GM18868 (cell line): ENCODE measurements at regions not wholly inside any gene's neighbourhood (a gene's known extent, or its start where the extent isn't known, plus 50 kb on each side); places are given as distances from the start of the nearest gene placed in this dataset.
A peak's percentile ranks its signal among the peaks of the same experiment; 100 is the strongest.
"Not testable (repeated sequence)": the region's sequence is repeated elsewhere in the genome, so short reads cannot be mapped to it uniquely, and the experiment has no call there.

ENCODE experiments used
- ATAC-seq: cut with Tn5 transposase; IDR thresholded peaks from one replicate; pipeline ENCODE4 v1.9.1; 2021; ENCODE audit warnings: mild to moderate bottlenecking, moderate library complexity; ENCODE audit not compliant: unreplicated experiment

- no peak for ATAC-seq
Measured at GRCh38 chr3:4067893-4068292, 235.3 kb upstream of the SETMAR start.

- ATAC-seq = no peak
Measured at GRCh38 chr3:4069796-4070195, 233.4 kb upstream of the SETMAR start.

- no peak for ATAC-seq
Measured at GRCh38 chr3:4071481-4072184, 231.5 kb upstream of the SETMAR start.

GRCh38 chr3:4077278-4077677, 225.9 kb upstream of the SETMAR start:
- not testable (repeated sequence) for ATAC-seq

- ATAC-seq = no peak
Measured at GRCh38 chr3:4077950-4078349, 225.2 kb upstream of the SETMAR start.

- ATAC-seq = peak; percentile 78
Measured at GRCh38 chr3:4078903-4079302, 224.3 kb upstream of the SETMAR start.

- ATAC-seq = peak; percentile 7
Measured at GRCh38 chr3:4079339-4080195, 223.6 kb upstream of the SETMAR start.

- no peak for ATAC-seq
Measured at GRCh38 chr3:4083225-4084015, 219.7 kb upstream of the SETMAR start.

GRCh38 chr3:4084271-4084670, 218.9 kb upstream of the SETMAR start:
- no peak for ATAC-seq

- not testable (repeated sequence) for ATAC-seq
Measured at GRCh38 chr3:4086662-4087061, 216.5 kb upstream of the SETMAR start.

- ATAC-seq = no peak
Measured at GRCh38 chr3:4091786-4092185, 211.4 kb upstream of the SETMAR start.

GRCh38 chr3:4097801-4098200, 205.4 kb upstream of the SETMAR start:
- no peak for ATAC-seq

- ATAC-seq = no peak
Measured at GRCh38 chr3:4099607-4100006, 203.6 kb upstream of the SETMAR start.

GRCh38 chr3:4107430-4107829, 195.7 kb upstream of the SETMAR start:
- ATAC-seq = no peak

GRCh38 chr3:4113811-4114522, 189.2 kb upstream of the SETMAR start:
- no peak for ATAC-seq

GRCh38 chr3:4119119-4119518, 184.1 kb upstream of the SETMAR start:
- ATAC-seq = no peak

- ATAC-seq = no peak
Measured at GRCh38 chr3:4125576-4125975, 177.6 kb upstream of the SETMAR start.

GRCh38 chr3:4138150-4138785, 164.9 kb upstream of the SETMAR start:
- no peak for ATAC-seq

- no peak for ATAC-seq
Measured at GRCh38 chr3:4138786-4139431, 164.3 kb upstream of the SETMAR start.
